DOHH2 (cell line): ENCODE measurements at regions not wholly inside any gene's neighbourhood (a gene's known extent, or its start where the extent isn't known, plus 50 kb on each side); places are given as distances from the start of the nearest gene placed in this dataset.

ENCODE experiments used
- H3F3A ChIP-seq: fragments of 200-600 bp; sonication (generic), shearing (Covaris generic); 2 replicates; pipeline ENCODE4 v1.6.0; 2016; ENCODE audit warnings: antibody characterized with exemption, mild to moderate bottlenecking; ENCODE audit not compliant: control insufficient read depth, insufficient read depth
- H3K27ac ChIP-seq: fragments of 200-600 bp; sonication (generic); 2 replicates; pipeline ENCODE4 v1.5.1; 2014; ENCODE audit warnings: low read depth, mild to moderate bottlenecking, low read length, moderate library complexity
- H3K27me3 ChIP-seq: fragments of 200-600 bp; sonication (generic); 2 replicates; pipeline ENCODE4 v1.6.1; 2014; ENCODE audit warnings: mild to moderate bottlenecking, low read length, mixed read lengths; ENCODE audit not compliant: control insufficient read depth
- H3K36me3 ChIP-seq: fragments of 200-600 bp; sonication (generic); 2 replicates; pipeline ENCODE4 v1.6.1; 2014; ENCODE audit warnings: mild to moderate bottlenecking, low read length, moderate library complexity, mixed read lengths; ENCODE audit not compliant: control insufficient read depth
- H3K4me1 ChIP-seq: fragments of 200-600 bp; sonication (generic); 2 replicates; pipeline ENCODE4 v1.6.1; 2014; ENCODE audit warnings: mild to moderate bottlenecking, low read length, mixed read lengths; ENCODE audit not compliant: control insufficient read depth
- H3K4me2 ChIP-seq: fragments of 200-600 bp; sonication (generic); 2 replicates; pipeline ENCODE4 v1.6.0; 2014; ENCODE audit warnings: mild to moderate bottlenecking, low read length, moderate library complexity
- H3K4me3 ChIP-seq: fragments of 200-600 bp; sonication (generic); 2 replicates; pipeline ENCODE4 v1.5.1; 2014; ENCODE audit warnings: mild to moderate bottlenecking, low read length, mixed read lengths
- H3K79me2 ChIP-seq: fragments of 200-600 bp; sonication (generic); 2 replicates; pipeline ENCODE4 v1.6.1; 2014; ENCODE audit warnings: mild to moderate bottlenecking, low read length, mixed read lengths; ENCODE audit not compliant: control insufficient read depth
- H3K9me2 ChIP-seq: fragments of 200-600 bp; sonication (generic); replicated peaks from 2 replicates; pipeline ENCODE4 v1.6.1; 2014; ENCODE audit warnings: mild to moderate bottlenecking, low read length, mixed read lengths; ENCODE audit not compliant: control insufficient read depth
- H3K9me3 ChIP-seq: fragments of 200-600 bp; sonication (generic); 2 replicates; pipeline ENCODE4 v1.6.1; 2014; ENCODE audit warnings: antibody characterized with exemption, low read length, mixed read lengths; ENCODE audit not compliant: control insufficient read depth, insufficient read depth
- H4K20me1 ChIP-seq: fragments of 200-600 bp; sonication (generic); 2 replicates; pipeline ENCODE4 v1.6.0; 2014; ENCODE audit warnings: low read depth, mild to moderate bottlenecking, antibody characterized with exemption, low read length, moderate library complexity; ENCODE audit not compliant: control insufficient read depth, insufficient read depth
- CTCF ChIP-seq: fragments of 200-600 bp; sonication (generic); IDR thresholded peaks from one replicate; pipeline ENCODE4 v1.5.1; 2014; ENCODE audit warnings: antibody characterized with exemption, mild to moderate bottlenecking, low read depth, low read length; ENCODE audit not compliant: poor library complexity, severe bottlenecking
- EZH2phosphoT487 ChIP-seq: fragments of 200-600 bp; sonication (generic); IDR thresholded peaks from 2 replicates; pipeline ENCODE4 v1.6.1; 2017; ENCODE audit warnings: borderline replicate concordance, mild to moderate bottlenecking, antibody characterized with exemption, low read length, moderate library complexity, mixed read lengths

DNA sequence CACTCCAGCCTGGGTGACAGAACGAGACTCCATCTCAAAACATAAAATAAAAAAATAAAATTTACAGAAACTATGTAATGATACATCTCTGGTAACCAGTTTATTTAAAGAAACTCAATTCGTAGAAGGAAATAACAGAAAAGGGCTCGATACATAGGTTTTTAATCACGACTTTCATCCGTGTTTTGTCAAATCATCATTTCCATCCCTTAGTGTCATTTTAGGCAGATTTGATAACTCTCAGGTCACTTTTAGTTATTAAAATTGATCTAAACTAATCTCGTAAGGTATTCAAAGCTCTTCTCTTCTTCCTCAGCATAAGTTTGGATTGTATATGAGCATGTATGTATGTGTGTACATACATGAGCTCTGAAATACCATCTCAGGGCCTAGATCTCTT, 59.3 kb upstream of the SPTBN1 start:
- no peak overlapping the region for H3K4me3 ChIP-seq
- H3K79me2 ChIP-seq = no peaks in the 10 kb centered on the region
- no peaks in the 10 kb centered on the region for H3K27me3 ChIP-seq
- H3K27ac ChIP-seq = no peak overlapping the region
- peaks cover 6% of the 10 kb centered on the region for H3K4me1 ChIP-seq
- no peak overlapping the region for H3K4me2 ChIP-seq
- no peak for TF ChIP-seq EZH2phosphoT487
- no peak for TF ChIP-seq CTCF
- H3F3A ChIP-seq = no peaks in the 10 kb centered on the region
- H3K9me3 ChIP-seq = no peaks in the 10 kb centered on the region
- no peaks in the 10 kb centered on the region for H3K36me3 ChIP-seq
- no peaks in the 10 kb centered on the region for H3K9me2 ChIP-seq
- no peaks in the 10 kb centered on the region for H4K20me1 ChIP-seq

GRCh38 chr2:54397426-54397825, 58.7 kb upstream of the SPTBN1 start:
- Histone ChIP-seq H3K4me1 (peaks cover 6% of the 10 kb centered on the region; the same call in 1 of the 2 replicates), H4K20me1 (no peaks in the 10 kb centered on the region), H3K36me3 (no peaks in the 10 kb centered on the region), H3K27me3 (no peaks in the 10 kb centered on the region), H3F3A (no peaks in the 10 kb centered on the region), H3K9me2 (no peaks in the 10 kb centered on the region), H3K4me3 (no peak overlapping the region), H3K9me3 (no peaks in the 10 kb centered on the region), H3K27ac (no peak overlapping the region), H3K4me2 (no peak overlapping the region), H3K79me2 (no peaks in the 10 kb centered on the region)
- no peak for TF ChIP-seq EZH2phosphoT487
- no peak for TF ChIP-seq CTCF

GRCh38 chr2:54401554-54401953, 54.6 kb upstream of the SPTBN1 start:
- no peaks in the 10 kb centered on the region for H3K79me2 ChIP-seq
- peaks cover 18% of the 10 kb centered on the region for H3F3A ChIP-seq
- no peaks in the 10 kb centered on the region for H3K27me3 ChIP-seq
- H3K4me2 ChIP-seq = no peak overlapping the region
- H3K27ac ChIP-seq = no peak overlapping the region
- H3K9me2 ChIP-seq = no peaks in the 10 kb centered on the region
- H3K4me1 ChIP-seq = peaks cover 28% of the 10 kb centered on the region
- no peaks in the 10 kb centered on the region for H3K9me3 ChIP-seq
- TF ChIP-seq EZH2phosphoT487 = no peak
- TF ChIP-seq CTCF = no peak
- no peaks in the 10 kb centered on the region for H3K36me3 ChIP-seq
- H3K4me3 ChIP-seq = no peak overlapping the region
- H4K20me1 ChIP-seq = no peaks in the 10 kb centered on the region

- no peaks in the 10 kb centered on the region for H3K36me3 ChIP-seq
- no peak overlapping the region for H3K27ac ChIP-seq
- no peaks in the 10 kb centered on the region for H3K9me3 ChIP-seq
- no peaks in the 10 kb centered on the region for H3K27me3 ChIP-seq
- H3K4me3 ChIP-seq = no peak overlapping the region
- peaks cover 18% of the 10 kb centered on the region for H3F3A ChIP-seq
- TF ChIP-seq EZH2phosphoT487 = no peak
- TF ChIP-seq CTCF = no peak
- H3K4me2 ChIP-seq = no peak overlapping the region
- no peaks in the 10 kb centered on the region for H3K9me2 ChIP-seq
- H4K20me1 ChIP-seq = no peaks in the 10 kb centered on the region
- peaks cover 28% of the 10 kb centered on the region for H3K4me1 ChIP-seq
- no peaks in the 10 kb centered on the region for H3K79me2 ChIP-seq
Observed at GRCh38 chr2:54402350-54402749, 53.8 kb upstream of the SPTBN1 start.
